A549 (cell line): ENCODE measurements at regions not wholly inside any gene's neighbourhood (a gene's known extent, or its start where the extent isn't known, plus 50 kb on each side); places are given as distances from the start of the nearest gene placed in this dataset.

Source experiments
- ATAC-seq, 2 experiments: fragments of 200-7000 bp in 1 of 2; fragments of >200 bp in 1 of 2; cut with Nextera tagmentation in 1 of 2; cut with Tn5 transposase in 1 of 2; 3 replicates each; pipeline versions ENCODE4 v1.8.0 to v1.9.1; 2018 to 2020; ENCODE audit warnings: mild to moderate bottlenecking in 1 of 2, moderate library complexity in 1 of 2
- CTCF ChIA-PET: fragments of 300-600 bp; sonication (Branson Sonifier 250); formaldehyde crosslinking; extraction: SDS; loops from one replicate; lab custom pipeline; 2021; ENCODE audit warnings: antibody characterized with exemption, inconsistent platforms; lab: Yijun Ruan, JAX
- POLR2A ChIA-PET: fragments of 350-600 bp; formaldehyde crosslinking; extraction: SDS; loops from one replicate; lab custom pipeline; 2021; ENCODE audit warnings: antibody characterized with exemption, inconsistent platforms; lab: Yijun Ruan, JAX
- DNase-seq, 2 experiments: peaks; one replicate each; pipeline versions ENCODE4 v3.0.0 to v3.0.0-alpha.2; 2011 to 2016; ENCODE audit warnings: low read depth in 1 of 2, low spot score in 1 of 2
- FAIRE-seq: peaks from 2 replicates; lab custom pipeline; 2011; peaks lifted over from hg19 to GRCh38; lab: Jason Lieb, UNC
- H3K27ac ChIP-seq, 2 experiments: fragments of >200 bp; sonication (Bioruptor Twin); formaldehyde crosslinking; 3 replicates each; pipeline ENCODE4 v1.5.1; 2016 to 2017
- H3K4me1 ChIP-seq: fragments of >200 bp; sonication (Bioruptor Twin); formaldehyde crosslinking; 3 replicates; pipeline ENCODE4 v1.6.1; 2016
- H3K4me2 ChIP-seq: fragments of >200 bp; sonication (Bioruptor Twin); formaldehyde crosslinking; 3 replicates; pipeline ENCODE4 v1.6.1; 2016
- H3K4me3 ChIP-seq: fragments of >200 bp; sonication (Bioruptor Twin); formaldehyde crosslinking; 3 replicates; pipeline ENCODE4 v1.5.1; 2016
- H3K9me3 ChIP-seq: fragments of >200 bp; sonication (Bioruptor Twin); formaldehyde crosslinking; 3 replicates; pipeline ENCODE4 v1.6.1; 2016
- ATOH8 ChIP-seq: fragments of 250-450 bp; sonication (Bioruptor Pico); IDR thresholded peaks from 2 replicates; pipeline ENCODE4 v1.5.0; 2020; ENCODE audit warnings: low read depth, mild to moderate bottlenecking, moderate library complexity
- CEBPB ChIP-seq, 2 experiments: fragments of >200 bp in 1 of 2; sonication (Bioruptor Twin) in 1 of 2; formaldehyde crosslinking in 1 of 2; IDR thresholded peaks; 2 replicates each; pipeline ENCODE4 v1.6.1; 2012 to 2016
- CHD4 ChIP-seq: fragments of 200-600 bp; sonication (generic); IDR thresholded peaks from 2 replicates; pipeline ENCODE4 v1.6.1; 2016; ENCODE audit warnings: antibody characterized with exemption, mild to moderate bottlenecking, borderline replicate concordance
- EHF ChIP-seq: fragments of 250-450 bp; sonication (Bioruptor Pico); IDR thresholded peaks from 2 replicates; pipeline ENCODE4 v1.5.0; 2020; ENCODE audit warnings: mild to moderate bottlenecking
- EHMT2 ChIP-seq: fragments of 200-600 bp; sonication (generic); IDR thresholded peaks from 2 replicates; pipeline ENCODE4 v1.6.1; 2016; ENCODE audit warnings: antibody characterized with exemption, low read depth, mild to moderate bottlenecking, moderate library complexity
- ELK1 ChIP-seq: fragments of 150-350 bp; IDR thresholded peaks from 2 replicates; pipeline ENCODE4 v1.6.1; 2014; ENCODE audit warnings: low read depth, mild to moderate bottlenecking, low read length
- EP300 ChIP-seq, 2 experiments: fragments of >200 bp; sonication (Bioruptor Twin); formaldehyde crosslinking; IDR thresholded peaks; 2 replicates in 1 of 2; 3 replicates in 1 of 2; pipeline ENCODE4 v1.6.1; 2016 to 2017
- FOSL2 ChIP-seq, 2 experiments: fragments of 450-650 bp in 1 of 2; fragments of >200 bp in 1 of 2; sonication (Bioruptor Twin) in 1 of 2; formaldehyde crosslinking; IDR thresholded peaks; 2 replicates each; pipeline versions ENCODE4 v1.5.0 to v1.6.1; 2016 to 2020; ENCODE audit warnings: mild to moderate bottlenecking in 1 of 2, moderate library complexity in 1 of 2
- HOXB13 ChIP-seq: fragments of 250-450 bp; sonication (Bioruptor Pico); IDR thresholded peaks from 2 replicates; pipeline ENCODE4 v1.5.0; 2020; ENCODE audit warnings: low read depth, mild to moderate bottlenecking, moderate library complexity
- HOXB5 ChIP-seq: fragments of 250-450 bp; sonication (Bioruptor Pico); IDR thresholded peaks from 2 replicates; pipeline ENCODE4 v1.5.0; 2020; ENCODE audit warnings: mild to moderate bottlenecking, moderate library complexity
- JUN ChIP-seq, 2 experiments: fragments of >200 bp; sonication (Bioruptor Twin); formaldehyde crosslinking; IDR thresholded peaks; 2 replicates in 1 of 2; 3 replicates in 1 of 2; pipeline ENCODE4 v1.6.1; 2016 to 2017
- MAFK ChIP-seq: fragments of 450-650 bp; IDR thresholded peaks from 2 replicates; pipeline ENCODE4 v1.6.1; 2014; ENCODE audit not compliant: partially characterized antibody
- MAZ ChIP-seq: fragments of 150-350 bp; IDR thresholded peaks from 2 replicates; pipeline ENCODE4 v1.6.1; 2014; ENCODE audit warnings: antibody characterized with exemption, low read depth, low read length, borderline replicate concordance
- PHF8 ChIP-seq: fragments of 200-600 bp; sonication (generic); IDR thresholded peaks from 2 replicates; pipeline ENCODE4 v1.6.1; 2016; ENCODE audit warnings: low read depth, mild to moderate bottlenecking, antibody characterized with exemption, moderate library complexity, borderline replicate concordance
- RCOR1 ChIP-seq: fragments of 150-350 bp; IDR thresholded peaks from 2 replicates; pipeline ENCODE4 v1.6.1; 2014; ENCODE audit warnings: antibody characterized with exemption, low read length, low read depth
- REST ChIP-seq: fragments of 200-600 bp; sonication (generic); IDR thresholded peaks from 2 replicates; pipeline ENCODE4 v1.6.1; 2016; ENCODE audit warnings: antibody characterized with exemption, mild to moderate bottlenecking, moderate library complexity
- RFX5 ChIP-seq: fragments of 450-650 bp; IDR thresholded peaks from 2 replicates; pipeline ENCODE4 v1.7.1; 2014; ENCODE audit warnings: antibody characterized with exemption, mild to moderate bottlenecking, moderate library complexity
- SREBF2 ChIP-seq: fragments of 450-650 bp; IDR thresholded peaks from 2 replicates; pipeline ENCODE4 v1.6.1; 2014; ENCODE audit warnings: mild to moderate bottlenecking, moderate library complexity
- TFCP2L1 ChIP-seq: fragments of 250-450 bp; sonication (Bioruptor Pico); IDR thresholded peaks from 2 replicates; pipeline ENCODE4 v1.5.0; 2021; ENCODE audit warnings: mild to moderate bottlenecking
- USF2 ChIP-seq: fragments of 450-650 bp; IDR thresholded peaks from 2 replicates; pipeline ENCODE4 v1.6.1; 2014; ENCODE audit warnings: antibody characterized with exemption
- WGBS: methylation state at CpG from one replicate; pipeline ENCODE4 v1.1.6; 2017; ENCODE audit errors: missing lambda C conversion rate; 5-methylcytosine and 5-hydroxymethylcytosine counted together
- TF ChIP-seq, protein P1 (sequence below): IDR thresholded peaks from 2 replicates; pipeline ENCODE4 v1.6.1; 2012
- TF ChIP-seq, protein P2 (sequence below): fragments of >200 bp; sonication (Bioruptor Twin); formaldehyde crosslinking; IDR thresholded peaks from 3 replicates; pipeline ENCODE4 v1.5.1; 2016

DNA sequence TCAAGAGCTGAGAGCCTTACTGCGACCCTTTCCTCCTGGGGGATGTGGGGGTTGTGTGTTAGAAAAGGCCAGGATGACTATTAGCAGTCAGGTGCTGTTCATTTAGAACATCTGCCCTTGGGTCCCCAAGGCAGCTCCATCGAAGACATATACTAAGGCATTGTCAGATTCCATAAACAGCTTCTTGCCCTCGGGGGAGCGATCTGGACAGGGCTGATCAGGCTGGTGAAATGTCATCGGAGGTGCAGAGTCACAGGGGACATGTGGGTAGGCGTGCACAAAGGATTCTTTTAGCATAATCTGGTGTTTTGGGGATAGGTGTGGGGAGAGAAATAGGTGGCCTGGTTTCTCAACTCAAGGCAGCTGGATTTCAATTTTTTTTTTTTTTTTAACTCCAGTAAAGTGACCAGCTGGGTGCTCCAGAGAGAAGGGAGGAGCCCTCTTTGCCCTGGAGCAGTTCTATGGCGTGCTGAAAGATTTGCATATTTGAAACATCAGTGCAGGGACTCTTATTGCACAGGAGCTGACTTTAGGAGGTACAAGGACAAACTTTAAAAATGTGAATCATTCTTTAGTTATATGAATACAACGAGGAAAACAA is 160.1 kb downstream of the SUDS3 start:
- 4% methylated on average over 8 of the region's 8 CpGs for WGBS
- no peak overlapping the region for H3K4me3 ChIP-seq
- no peak for DNase-seq
- H3K4me2 ChIP-seq, result no peak overlapping the region
- CTCF ChIA-PET, result interaction anchor here (1.7 kb wide), 1 partner anchor 100 kb away, joined by 3 read pairs; no protein-coding TSS in a partner anchor
- POLR2A ChIA-PET, result no interaction called here
- H3K27ac ChIP-seq, result no peak overlapping the region
- no peak for TF ChIP-seq ELK1
- TF ChIP-seq EHF (CRISPR knock-in tag), result no peak
- TF ChIP-seq HOXB13 (CRISPR knock-in tag), result no peak
- TF ChIP-seq CEBPB (IDR thresholded peaks at IDR 0.05), result no peak
- no peak for TF ChIP-seq EHMT2
- no peak for TF ChIP-seq HOXB5
- TF ChIP-seq JUN (IDR thresholded peaks at IDR 0.05), result no peak
- TF ChIP-seq SREBF2, result no peak
- no peak for TF ChIP-seq RCOR1
- no peak for ATAC-seq
- H3K4me1 ChIP-seq, result no peaks in the 10 kb centered on the region
- no peaks in the 10 kb centered on the region for H3K9me3 ChIP-seq
- no peak for FAIRE-seq

DNA sequence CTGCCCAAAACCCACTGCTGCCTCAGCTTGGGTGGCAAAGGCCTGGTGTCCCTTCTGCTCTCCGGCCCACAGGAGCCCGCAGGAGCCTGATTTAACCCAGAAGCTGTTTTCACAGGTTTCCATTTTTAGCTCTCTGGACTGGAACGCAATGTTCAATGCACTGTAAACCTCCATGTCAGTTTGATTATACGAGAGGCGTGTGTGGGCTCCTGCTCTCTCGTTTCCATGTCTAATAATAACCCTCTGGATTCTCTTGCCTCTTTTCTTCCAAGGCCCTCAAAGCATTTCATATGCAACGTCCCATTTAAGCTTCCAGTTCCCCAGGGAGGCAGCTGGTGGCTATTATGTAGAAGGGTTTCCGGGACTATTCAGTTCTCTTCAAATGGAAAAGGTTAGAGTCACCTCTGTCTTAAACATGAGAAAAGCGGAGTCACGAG is 161.1 kb downstream of the SUDS3 start:
- TF ChIP-seq CEBPB (IDR thresholded peaks at IDR 0.05), result no peak
- TF ChIP-seq MAZ, result no peak
- Histone ChIP-seq H3K4me3 (no peak overlapping the region), H3K4me2 (no peak overlapping the region), H3K27ac (no peak overlapping the region), H3K9me3 (no peaks in the 10 kb centered on the region), H3K4me1 (no peaks in the 10 kb centered on the region)
- ATAC-seq (no peak), FAIRE-seq (no peak), DNase-seq (no peak)
- WGBS, result 23% methylated on average over 10 of the region's 10 CpGs
- ChIA-PET POLR2A (no interaction called here), CTCF (no interaction called here)

GRCh38 chr12:118541071-118541470 is 164.7 kb downstream of the SUDS3 start:
- Histone ChIP-seq H3K4me3 (no peak overlapping the region), H3K9me3 (no peaks in the 10 kb centered on the region), H3K4me1 (no peaks in the 10 kb centered on the region), H3K4me2 (no peak overlapping the region), H3K27ac (no peak overlapping the region)
- DNase-seq (no peak), FAIRE-seq (no peak), ATAC-seq (no peak)
- TF ChIP-seq REST (no peak), PHF8 (no peak), MAZ (no peak), ATOH8 (CRISPR knock-in tag) (no peak), USF2 (no peak), EP300 (IDR thresholded peaks at IDR 0.05) (no peak), TFCP2L1 (CRISPR knock-in tag) (no peak), SREBF2 (no peak), FOSL2 (IDR thresholded peaks at IDR 0.05) (no peak), FOSL2 (CRISPR knock-in tag; IDR thresholded peaks at IDR 0.05) (no peak), EHF (CRISPR knock-in tag) (no peak), RCOR1 (no peak), CHD4 (no peak), RFX5 (no peak), MAFK (no peak)
- TF ChIP-seq, protein P1, sequence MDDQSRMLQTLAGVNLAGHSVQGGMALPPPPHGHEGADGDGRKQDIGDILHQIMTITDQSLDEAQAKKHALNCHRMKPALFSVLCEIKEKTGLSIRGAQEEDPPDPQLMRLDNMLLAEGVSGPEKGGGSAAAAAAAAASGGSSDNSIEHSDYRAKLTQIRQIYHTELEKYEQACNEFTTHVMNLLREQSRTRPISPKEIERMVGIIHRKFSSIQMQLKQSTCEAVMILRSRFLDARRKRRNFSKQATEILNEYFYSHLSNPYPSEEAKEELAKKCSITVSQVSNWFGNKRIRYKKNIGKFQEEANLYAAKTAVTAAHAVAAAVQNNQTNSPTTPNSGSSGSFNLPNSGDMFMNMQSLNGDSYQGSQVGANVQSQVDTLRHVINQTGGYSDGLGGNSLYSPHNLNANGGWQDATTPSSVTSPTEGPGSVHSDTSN, result no peak
- TF ChIP-seq, protein P2, sequence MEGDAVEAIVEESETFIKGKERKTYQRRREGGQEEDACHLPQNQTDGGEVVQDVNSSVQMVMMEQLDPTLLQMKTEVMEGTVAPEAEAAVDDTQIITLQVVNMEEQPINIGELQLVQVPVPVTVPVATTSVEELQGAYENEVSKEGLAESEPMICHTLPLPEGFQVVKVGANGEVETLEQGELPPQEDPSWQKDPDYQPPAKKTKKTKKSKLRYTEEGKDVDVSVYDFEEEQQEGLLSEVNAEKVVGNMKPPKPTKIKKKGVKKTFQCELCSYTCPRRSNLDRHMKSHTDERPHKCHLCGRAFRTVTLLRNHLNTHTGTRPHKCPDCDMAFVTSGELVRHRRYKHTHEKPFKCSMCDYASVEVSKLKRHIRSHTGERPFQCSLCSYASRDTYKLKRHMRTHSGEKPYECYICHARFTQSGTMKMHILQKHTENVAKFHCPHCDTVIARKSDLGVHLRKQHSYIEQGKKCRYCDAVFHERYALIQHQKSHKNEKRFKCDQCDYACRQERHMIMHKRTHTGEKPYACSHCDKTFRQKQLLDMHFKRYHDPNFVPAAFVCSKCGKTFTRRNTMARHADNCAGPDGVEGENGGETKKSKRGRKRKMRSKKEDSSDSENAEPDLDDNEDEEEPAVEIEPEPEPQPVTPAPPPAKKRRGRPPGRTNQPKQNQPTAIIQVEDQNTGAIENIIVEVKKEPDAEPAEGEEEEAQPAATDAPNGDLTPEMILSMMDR, result no peak
- ChIA-PET POLR2A (no interaction called here), CTCF (no interaction called here)
- 27% methylated on average over 3 of the region's 3 CpGs for WGBS
